ENCODE measurements at regions not wholly inside any gene's neighbourhood (a gene's known extent, or its start where the extent isn't known, plus 50 kb on each side); places are given as distances from the start of the nearest gene placed in this dataset.

DNA sequence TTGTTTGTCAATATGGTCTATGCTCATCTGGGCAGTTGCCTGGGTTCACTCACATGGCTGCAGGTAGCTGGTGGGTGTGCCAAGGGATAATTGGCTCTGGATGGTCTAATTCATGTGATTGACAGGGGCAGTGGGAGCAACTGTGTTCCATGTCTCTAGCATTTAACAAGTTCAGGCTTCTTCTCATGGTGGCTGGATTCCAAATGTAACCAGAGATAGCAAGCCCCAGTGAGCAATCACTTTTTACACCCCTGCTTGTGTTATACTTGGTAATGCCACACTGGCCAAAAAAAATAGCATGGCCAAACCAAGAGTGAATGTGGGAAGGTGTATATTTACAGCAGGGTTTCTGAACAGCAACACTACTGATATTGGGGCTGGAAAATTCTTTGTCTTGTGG lies 89.6 kb upstream of the TNFSF11 start:
- Histone ChIP-seq H3K27ac (ENCODE audit: low read depth in 1 of 2, low read length in 1 of 2) (no peak overlapping the region), H3K9me3 (ENCODE audit: control insufficient read depth in 2 of 2, insufficient read depth in 1 of 2, low read length in 1 of 2) (no peaks in the 10 kb centered on the region), H3K36me3 (ENCODE audit: control insufficient read depth in 2 of 2, insufficient read depth in 2 of 2, low read length in 1 of 2) (no peaks in the 10 kb centered on the region), H3K4me3 (ENCODE audit: low read length in 2 of 2) (no peak overlapping the region), H3K27me3 (ENCODE audit: control insufficient read depth in 2 of 2, insufficient read depth in 1 of 2, low read length in 1 of 2) (no peaks in the 10 kb centered on the region), H3K4me1 (ENCODE audit: control insufficient read depth in 2 of 2, insufficient read depth in 2 of 2, low read length in 2 of 2) (no peaks in the 10 kb centered on the region)
- no peak for DNase-seq (ENCODE audit: low read depth in 6 of 9, low spot score in 9 of 9)

GRCh38 chr13:42485272-42485671 lies 88.7 kb upstream of the TNFSF11 start:
- 96% methylated on average over 2 of the region's 2 CpGs for WGBS
- no peak for DNase-seq (ENCODE audit: low read depth in 6 of 9, low spot score in 9 of 9)
- Histone ChIP-seq H3K9me3 (ENCODE audit: control insufficient read depth in 2 of 2, insufficient read depth in 1 of 2, low read length in 1 of 2) (no peaks in the 10 kb centered on the region), H3K27me3 (ENCODE audit: control insufficient read depth in 2 of 2, insufficient read depth in 1 of 2, low read length in 1 of 2) (no peaks in the 10 kb centered on the region), H3K4me3 (ENCODE audit: low read length in 2 of 2) (no peak overlapping the region), H3K4me1 (ENCODE audit: control insufficient read depth in 2 of 2, insufficient read depth in 2 of 2, low read length in 2 of 2) (no peaks in the 10 kb centered on the region), H3K27ac (ENCODE audit: low read depth in 1 of 2, low read length in 1 of 2) (no peak overlapping the region), H3K36me3 (ENCODE audit: control insufficient read depth in 2 of 2, insufficient read depth in 2 of 2, low read length in 1 of 2) (no peaks in the 10 kb centered on the region)

DNA sequence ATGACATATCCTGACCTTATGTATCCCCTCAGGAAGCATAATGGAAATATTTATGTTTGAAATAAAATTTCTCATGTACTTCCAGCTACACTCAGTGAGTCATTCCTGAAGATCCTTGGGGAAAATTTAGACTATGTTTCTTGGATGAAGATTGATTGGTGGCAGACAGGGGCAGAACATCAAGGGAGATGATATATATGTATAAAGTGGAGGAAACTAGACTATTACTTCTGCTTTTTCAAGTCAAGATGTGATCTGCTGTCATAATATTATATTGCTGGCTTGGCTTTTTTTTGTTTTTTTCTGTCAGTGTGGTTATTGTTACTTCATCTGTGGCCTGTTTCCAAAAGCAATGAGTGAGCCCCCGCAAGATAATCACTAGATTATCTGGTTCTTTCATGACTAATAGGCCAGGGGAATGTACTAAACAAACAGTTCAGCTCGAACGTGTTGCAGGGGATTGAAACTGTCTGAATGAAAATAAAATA lies 87.2 kb upstream of the TNFSF11 start:
- Histone ChIP-seq H3K4me3 (ENCODE audit: low read length in 2 of 2) (no peak overlapping the region), H3K27me3 (ENCODE audit: control insufficient read depth in 2 of 2, insufficient read depth in 1 of 2, low read length in 1 of 2) (no peaks in the 10 kb centered on the region), H3K27ac (ENCODE audit: low read depth in 1 of 2, low read length in 1 of 2) (no peak overlapping the region), H3K4me1 (ENCODE audit: control insufficient read depth in 2 of 2, insufficient read depth in 2 of 2, low read length in 2 of 2) (no peaks in the 10 kb centered on the region), H3K36me3 (ENCODE audit: control insufficient read depth in 2 of 2, insufficient read depth in 2 of 2, low read length in 1 of 2) (no peaks in the 10 kb centered on the region), H3K9me3 (ENCODE audit: control insufficient read depth in 2 of 2, insufficient read depth in 1 of 2, low read length in 1 of 2) (no peaks in the 10 kb centered on the region)
- 46% methylated on average over 3 of the region's 3 CpGs for WGBS
- DNase-seq (ENCODE audit: low read depth in 6 of 9, low spot score in 9 of 9), result no peak

DNA sequence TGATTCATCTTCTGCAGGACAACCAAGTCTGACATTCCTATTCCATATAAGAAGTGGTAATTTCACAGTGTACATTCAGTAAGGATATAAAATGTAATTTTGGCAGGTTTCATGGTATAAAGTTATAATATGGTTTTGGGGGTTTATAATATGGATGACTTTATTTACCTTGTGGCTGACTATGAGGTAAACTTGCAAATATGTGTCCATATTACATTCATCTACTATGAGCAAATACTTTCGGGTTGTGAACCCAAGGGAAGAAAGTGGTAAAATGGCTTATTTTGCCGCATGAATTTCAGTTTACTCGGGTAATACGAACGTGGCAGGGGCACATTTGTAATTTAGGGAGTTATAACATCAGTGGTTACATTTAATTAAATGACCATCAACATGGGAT lies 86.7 kb upstream of the TNFSF11 start:
- no peak overlapping the region for H3K27ac ChIP-seq (ENCODE audit: low read depth in 1 of 2, low read length in 1 of 2)
- DNase-seq (ENCODE audit: low read depth in 6 of 9, low spot score in 9 of 9), result no peak
- H3K36me3 ChIP-seq (ENCODE audit: control insufficient read depth in 2 of 2, insufficient read depth in 2 of 2, low read length in 1 of 2), result no peaks in the 10 kb centered on the region
- H3K4me1 ChIP-seq (ENCODE audit: control insufficient read depth in 2 of 2, insufficient read depth in 2 of 2, low read length in 2 of 2), result no peaks in the 10 kb centered on the region
- H3K27me3 ChIP-seq (ENCODE audit: control insufficient read depth in 2 of 2, insufficient read depth in 1 of 2, low read length in 1 of 2), result no peaks in the 10 kb centered on the region
- H3K4me3 ChIP-seq (ENCODE audit: low read length in 2 of 2), result no peak overlapping the region
- H3K9me3 ChIP-seq (ENCODE audit: control insufficient read depth in 2 of 2, insufficient read depth in 1 of 2, low read length in 1 of 2), result no peaks in the 10 kb centered on the region
- WGBS, result 97% methylated on average over 5 of the region's 5 CpGs

GRCh38 chr13:42490676-42491075 lies 83.3 kb upstream of the TNFSF11 start:
- no peak for DNase-seq (ENCODE audit: low read depth in 6 of 9, low spot score in 9 of 9)
- H3K27ac ChIP-seq (ENCODE audit: low read depth in 1 of 2, low read length in 1 of 2), result no peak overlapping the region
- H3K9me3 ChIP-seq (ENCODE audit: control insufficient read depth in 2 of 2, insufficient read depth in 1 of 2, low read length in 1 of 2), result no peaks in the 10 kb centered on the region
- peaks cover 0 to 4% of the 10 kb centered on the region in 2 donors for H3K4me1 ChIP-seq (ENCODE audit: control insufficient read depth in 2 of 2, insufficient read depth in 2 of 2, low read length in 2 of 2)
- H3K27me3 ChIP-seq (ENCODE audit: control insufficient read depth in 2 of 2, insufficient read depth in 1 of 2, low read length in 1 of 2), result no peaks in the 10 kb centered on the region
- no peaks in the 10 kb centered on the region for H3K36me3 ChIP-seq (ENCODE audit: control insufficient read depth in 2 of 2, insufficient read depth in 2 of 2, low read length in 1 of 2)
- no peak overlapping the region for H3K4me3 ChIP-seq (ENCODE audit: low read length in 2 of 2)
- 77% methylated on average over 5 of the region's 5 CpGs for WGBS

GRCh38 chr13:42492372-42492920 lies 81.5 kb upstream of the TNFSF11 start:
- Histone ChIP-seq H3K27ac (ENCODE audit: low read depth in 1 of 2, low read length in 1 of 2) (no peak overlapping the region), H3K9me3 (ENCODE audit: control insufficient read depth in 2 of 2, insufficient read depth in 1 of 2, low read length in 1 of 2) (no peaks in the 10 kb centered on the region), H3K36me3 (ENCODE audit: control insufficient read depth in 2 of 2, insufficient read depth in 2 of 2, low read length in 1 of 2) (no peaks in the 10 kb centered on the region), H3K27me3 (ENCODE audit: control insufficient read depth in 2 of 2, insufficient read depth in 1 of 2, low read length in 1 of 2) (no peaks in the 10 kb centered on the region), H3K4me3 (ENCODE audit: low read length in 2 of 2) (no peak overlapping the region), H3K4me1 (ENCODE audit: control insufficient read depth in 2 of 2, insufficient read depth in 2 of 2, low read length in 2 of 2) (peaks cover 0 to 4% of the 10 kb centered on the region in 2 donors)
- DNase-seq (ENCODE audit: low read depth in 6 of 9, low spot score in 9 of 9), result no peak
- WGBS, result 96% methylated on average over 4 of the region's 4 CpGs

DNA sequence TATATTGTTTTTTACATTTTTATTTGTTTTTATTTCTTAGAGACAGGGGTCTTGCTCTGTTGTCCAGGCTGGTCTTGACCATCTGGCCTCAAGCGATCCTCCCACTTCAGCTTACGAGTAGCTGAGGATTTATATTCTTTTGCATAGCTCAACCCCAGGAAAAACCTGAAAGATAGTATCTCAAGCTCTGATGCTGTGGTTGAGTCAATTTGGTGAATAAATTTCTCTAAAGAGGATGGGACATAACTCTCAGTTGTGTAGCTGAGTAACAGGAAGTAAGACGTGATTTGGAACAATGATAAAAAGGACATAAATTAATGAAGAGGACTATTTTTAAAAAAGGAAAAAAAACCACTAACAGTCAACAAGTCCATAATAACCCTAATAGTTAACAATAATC lies 79.8 kb upstream of the TNFSF11 start:
- WGBS, result 21% methylated on average over 3 of the region's 3 CpGs
- DNase-seq (ENCODE audit: low read depth in 6 of 9, low spot score in 9 of 9), result no peak
- H3K36me3 ChIP-seq (ENCODE audit: control insufficient read depth in 2 of 2, insufficient read depth in 2 of 2, low read length in 1 of 2), result no peaks in the 10 kb centered on the region
- H3K9me3 ChIP-seq (ENCODE audit: control insufficient read depth in 2 of 2, insufficient read depth in 1 of 2, low read length in 1 of 2), result no peaks in the 10 kb centered on the region
- peaks cover 0 to 4% of the 10 kb centered on the region in 2 donors for H3K4me1 ChIP-seq (ENCODE audit: control insufficient read depth in 2 of 2, insufficient read depth in 2 of 2, low read length in 2 of 2)
- no peak overlapping the region for H3K27ac ChIP-seq (ENCODE audit: low read depth in 1 of 2, low read length in 1 of 2)
- H3K27me3 ChIP-seq (ENCODE audit: control insufficient read depth in 2 of 2, insufficient read depth in 1 of 2, low read length in 1 of 2), result no peaks in the 10 kb centered on the region
- no peak overlapping the region for H3K4me3 ChIP-seq (ENCODE audit: low read length in 2 of 2)

DNA sequence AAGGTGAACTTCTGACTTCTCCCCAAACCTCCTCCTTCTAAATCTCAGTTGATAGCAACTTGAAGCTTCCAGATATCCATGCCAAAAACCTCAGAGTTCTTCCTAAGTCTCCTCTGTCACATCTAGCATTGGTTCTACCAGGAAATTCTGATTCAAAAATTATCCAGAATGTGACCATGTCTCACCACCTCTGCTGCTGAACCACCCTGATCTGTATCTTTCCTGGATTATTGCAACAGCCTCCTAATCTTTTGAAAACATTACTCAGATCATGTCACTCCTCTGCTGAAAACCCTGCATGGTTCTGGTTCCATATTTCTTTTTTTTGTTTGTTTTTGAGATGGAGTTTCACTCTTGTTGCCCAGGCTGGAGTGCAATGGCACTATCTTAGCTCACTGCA lies 78.7 kb upstream of the TNFSF11 start:
- H3K27ac ChIP-seq (ENCODE audit: low read depth in 1 of 2, low read length in 1 of 2), result no peak overlapping the region
- no peak overlapping the region for H3K4me3 ChIP-seq (ENCODE audit: low read length in 2 of 2)
- no peaks in the 10 kb centered on the region for H3K9me3 ChIP-seq (ENCODE audit: control insufficient read depth in 2 of 2, insufficient read depth in 1 of 2, low read length in 1 of 2)
- no peaks in the 10 kb centered on the region for H3K36me3 ChIP-seq (ENCODE audit: control insufficient read depth in 2 of 2, insufficient read depth in 2 of 2, low read length in 1 of 2)
- peaks cover 0 to 4% of the 10 kb centered on the region in 2 donors for H3K4me1 ChIP-seq (ENCODE audit: control insufficient read depth in 2 of 2, insufficient read depth in 2 of 2, low read length in 2 of 2)
- H3K27me3 ChIP-seq (ENCODE audit: control insufficient read depth in 2 of 2, insufficient read depth in 1 of 2, low read length in 1 of 2), result no peaks in the 10 kb centered on the region
- no peak for DNase-seq (ENCODE audit: low read depth in 6 of 9, low spot score in 9 of 9)

DNA sequence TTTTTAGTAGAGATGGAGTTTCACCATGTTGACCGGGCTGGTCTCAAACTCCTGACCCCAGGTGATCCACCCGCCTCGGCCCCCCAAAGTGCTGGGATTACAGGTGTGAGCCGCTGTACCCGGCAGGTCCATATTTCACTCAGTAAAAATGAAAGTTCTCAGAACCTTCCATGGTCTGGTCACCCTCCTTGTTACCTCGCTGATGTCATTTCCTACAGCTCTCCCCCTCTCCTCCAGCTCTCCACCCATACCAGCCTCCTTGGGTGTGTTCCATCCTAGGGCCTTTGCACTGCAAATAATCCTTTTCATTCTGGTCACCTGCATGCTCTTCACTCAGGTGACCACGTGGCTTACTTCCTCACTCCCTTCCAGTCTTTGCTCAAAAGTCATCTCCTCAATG lies 78.2 kb upstream of the TNFSF11 start:
- H3K4me3 ChIP-seq (ENCODE audit: low read length in 2 of 2), result no peak overlapping the region
- no peaks in the 10 kb centered on the region for H3K36me3 ChIP-seq (ENCODE audit: control insufficient read depth in 2 of 2, insufficient read depth in 2 of 2, low read length in 1 of 2)
- H3K27me3 ChIP-seq (ENCODE audit: control insufficient read depth in 2 of 2, insufficient read depth in 1 of 2, low read length in 1 of 2), result no peaks in the 10 kb centered on the region
- no peak for DNase-seq (ENCODE audit: low read depth in 6 of 9, low spot score in 9 of 9)
- 91% methylated on average over 7 of the region's 7 CpGs for WGBS
- H3K27ac ChIP-seq (ENCODE audit: low read depth in 1 of 2, low read length in 1 of 2), result no peak overlapping the region
- H3K4me1 ChIP-seq (ENCODE audit: control insufficient read depth in 2 of 2, insufficient read depth in 2 of 2, low read length in 2 of 2), result peaks cover 0 to 4% of the 10 kb centered on the region in 2 donors
- H3K9me3 ChIP-seq (ENCODE audit: control insufficient read depth in 2 of 2, insufficient read depth in 1 of 2, low read length in 1 of 2), result no peaks in the 10 kb centered on the region

Data from thymus (tissue), 11 donors.